HG03060 (cell line): ENCODE measurements at regions not wholly inside any gene's neighbourhood (a gene's known extent, or its start where the extent isn't known, plus 50 kb on each side); places are given as distances from the start of the nearest gene placed in this dataset.

Source experiments
- ATAC-seq: cut with Tn5 transposase; IDR thresholded peaks from one replicate; pipeline ENCODE4 v1.9.1; 2021; ENCODE audit warnings: low read depth, moderate number of reproducible peaks; ENCODE audit not compliant: unreplicated experiment

- ATAC-seq = no peak
These were observed 85.8 kb upstream of the PRKCQ start for GRCh38 chr10:6665847-6666246.

GRCh38 chr10:6660460-6660859, 80.4 kb upstream of the PRKCQ start:
- no peak for ATAC-seq

- ATAC-seq = no peak
These were observed 79.4 kb upstream of the PRKCQ start for GRCh38 chr10:6659451-6659850.

GRCh38 chr10:6657669-6658068, 77.6 kb upstream of the PRKCQ start:
- ATAC-seq = no peak

- ATAC-seq = no peak
These were observed 77.1 kb upstream of the PRKCQ start for GRCh38 chr10:6657196-6657595.

- ATAC-seq = no peak
These were observed 74.5 kb upstream of the PRKCQ start for GRCh38 chr10:6654571-6654970.

GRCh38 chr10:6650586-6650985, 70.5 kb upstream of the PRKCQ start:
- ATAC-seq = no peak

GRCh38 chr10:6649903-6650302, 69.8 kb upstream of the PRKCQ start:
- no peak for ATAC-seq

GRCh38 chr10:6648894-6649720, 69.0 kb upstream of the PRKCQ start:
- ATAC-seq = no peak

- ATAC-seq = no peak
These were observed 67.9 kb upstream of the PRKCQ start for GRCh38 chr10:6647811-6648526.

GRCh38 chr10:6643962-6644361, 63.9 kb upstream of the PRKCQ start:
- ATAC-seq = no peak

- ATAC-seq = no peak
These were observed 62.8 kb upstream of the PRKCQ start for GRCh38 chr10:6642876-6643275.

GRCh38 chr10:6640433-6641040, 60.5 kb upstream of the PRKCQ start:
- no peak for ATAC-seq

- no peak for ATAC-seq
These were observed 57.0 kb upstream of the PRKCQ start for GRCh38 chr10:6637053-6637452.

GRCh38 chr10:6635784-6636183, 55.7 kb upstream of the PRKCQ start:
- no peak for ATAC-seq
